Urothelium cell line (cell line): ENCODE measurements at regions not wholly inside any gene's neighbourhood (a gene's known extent, or its start where the extent isn't known, plus 50 kb on each side); places are given as distances from the start of the nearest gene placed in this dataset.
"Not testable (repeated sequence)": the region's sequence is repeated elsewhere in the genome, so short reads cannot be mapped to it uniquely, and the experiment has no call there.

Experiments used
- DNase-seq: peaks from one replicate; pipeline ENCODE4 v3.0.0; 2011; ENCODE audit warnings: low spot score, mixed read lengths
- FAIRE-seq: peaks from 2 replicates; lab custom pipeline; 2011; peaks lifted over from hg19 to GRCh38; lab: Jason Lieb, UNC

- DNase-seq (no peak), FAIRE-seq (no peak)
Measured at GRCh38 chr12:19811922-19812321, 372.6 kb downstream of the AEBP2 start.

- FAIRE-seq, result no peak
- DNase-seq, result no peak
Measured at GRCh38 chr12:19819231-19819630, 379.9 kb downstream of the AEBP2 start.

- DNase-seq (no peak), FAIRE-seq (no peak)
Measured at GRCh38 chr12:19822476-19822875, 383.2 kb downstream of the AEBP2 start.

GRCh38 chr12:19823326-19823725 lies 384.0 kb downstream of the AEBP2 start:
- not testable (repeated sequence) for DNase-seq, FAIRE-seq

GRCh38 chr12:19826980-19827550 lies 387.8 kb downstream of the AEBP2 start:
- DNase-seq, result no peak

GRCh38 chr12:19829100-19829853 lies 390.0 kb downstream of the AEBP2 start:
- FAIRE-seq (no peak), DNase-seq (no peak)

More at GRCh38 chr12:19826980-19827550, 387.8 kb downstream of the AEBP2 start:
- no peak for FAIRE-seq

GRCh38 chr12:19830446-19830845 lies 391.2 kb downstream of the AEBP2 start:
- DNase-seq (no peak), FAIRE-seq (no peak)

GRCh38 chr12:19833775-19834501 lies 394.6 kb downstream of the AEBP2 start:
- FAIRE-seq (no peak), DNase-seq (peak; percentile 35)

GRCh38 chr12:19834592-19834991 lies 395.3 kb downstream of the AEBP2 start:
- FAIRE-seq (no peak), DNase-seq (no peak)

- FAIRE-seq (no peak), DNase-seq (no peak)
Measured at GRCh38 chr12:19836056-19836455, 396.8 kb downstream of the AEBP2 start.

GRCh38 chr12:19836456-19836855 lies 397.2 kb downstream of the AEBP2 start:
- FAIRE-seq (no peak), DNase-seq (no peak)

- no peak for FAIRE-seq
- DNase-seq, result no peak
Measured at GRCh38 chr12:19837543-19837942, 398.3 kb downstream of the AEBP2 start.

GRCh38 chr12:19841451-19841850 lies 402.2 kb downstream of the AEBP2 start:
- FAIRE-seq (no peak), DNase-seq (no peak)

GRCh38 chr12:19842116-19842515 lies 402.8 kb downstream of the AEBP2 start:
- FAIRE-seq (no peak), DNase-seq (no peak)

- no peak for DNase-seq
- no peak for FAIRE-seq
Measured at GRCh38 chr12:19844224-19844623, 404.9 kb downstream of the AEBP2 start.

- peak; percentile 41 for DNase-seq
Measured at GRCh38 chr12:19846574-19846973, 407.3 kb downstream of the AEBP2 start.

GRCh38 chr12:19847294-19848059 lies 408.2 kb downstream of the AEBP2 start:
- no peak for DNase-seq
- no peak for FAIRE-seq

More at GRCh38 chr12:19846574-19846973, 407.3 kb downstream of the AEBP2 start:
- no peak for FAIRE-seq

- DNase-seq (no peak), FAIRE-seq (no peak)
Measured at GRCh38 chr12:19848421-19848820, 409.1 kb downstream of the AEBP2 start.

- no peak for FAIRE-seq
- DNase-seq, result no peak
Measured at GRCh38 chr12:19849208-19849607, 409.9 kb downstream of the AEBP2 start.

- FAIRE-seq (no peak), DNase-seq (no peak)
Measured at GRCh38 chr12:19850346-19851065, 411.2 kb downstream of the AEBP2 start.
